GM21529 (cell line): ENCODE measurements at regions not wholly inside any gene's neighbourhood (a gene's known extent, or its start where the extent isn't known, plus 50 kb on each side); places are given as distances from the start of the nearest gene placed in this dataset.

ENCODE experiments used
- ATAC-seq: cut with Tn5 transposase; IDR thresholded peaks from one replicate; pipeline ENCODE4 v1.9.1; 2021; ENCODE audit not compliant: unreplicated experiment

DNA sequence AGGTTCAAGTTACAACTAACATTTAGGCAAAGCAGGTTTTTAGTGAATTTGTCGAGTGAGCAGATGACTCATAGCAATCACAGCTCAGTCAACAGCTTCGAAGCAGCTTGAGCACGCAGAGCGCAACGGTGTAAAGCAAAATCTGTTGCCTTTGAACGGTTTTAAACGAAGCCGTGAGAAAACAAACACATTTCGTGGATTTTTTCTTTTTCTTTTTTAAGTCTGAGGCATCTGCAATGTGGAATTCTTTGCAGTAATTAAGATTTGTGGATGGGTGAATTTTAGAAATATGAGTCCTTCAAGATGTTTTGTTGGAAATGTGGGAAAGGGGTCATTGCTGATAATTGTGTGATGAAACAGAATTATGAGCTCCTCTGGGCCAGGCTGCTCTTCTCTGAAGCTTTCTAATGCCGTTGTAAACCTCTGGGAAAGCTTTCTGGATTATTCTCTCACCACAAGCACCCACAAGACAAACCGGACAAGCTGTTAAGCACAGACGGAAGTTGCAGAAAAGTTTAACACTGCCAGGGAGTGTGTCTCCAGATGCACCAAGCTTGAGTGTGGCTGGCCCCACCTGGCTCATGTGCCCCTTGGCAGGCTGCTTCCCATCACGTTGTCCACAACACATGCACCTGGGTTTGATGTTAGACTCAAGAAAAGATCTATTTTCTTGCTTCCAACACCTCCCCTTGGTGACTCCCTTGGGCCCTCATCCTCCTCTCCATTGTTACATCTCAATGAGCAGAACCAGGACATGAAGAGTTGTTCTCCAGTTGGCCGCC, 224.7 kb downstream of the ACKR3 start:
- ATAC-seq, result no peak

DNA sequence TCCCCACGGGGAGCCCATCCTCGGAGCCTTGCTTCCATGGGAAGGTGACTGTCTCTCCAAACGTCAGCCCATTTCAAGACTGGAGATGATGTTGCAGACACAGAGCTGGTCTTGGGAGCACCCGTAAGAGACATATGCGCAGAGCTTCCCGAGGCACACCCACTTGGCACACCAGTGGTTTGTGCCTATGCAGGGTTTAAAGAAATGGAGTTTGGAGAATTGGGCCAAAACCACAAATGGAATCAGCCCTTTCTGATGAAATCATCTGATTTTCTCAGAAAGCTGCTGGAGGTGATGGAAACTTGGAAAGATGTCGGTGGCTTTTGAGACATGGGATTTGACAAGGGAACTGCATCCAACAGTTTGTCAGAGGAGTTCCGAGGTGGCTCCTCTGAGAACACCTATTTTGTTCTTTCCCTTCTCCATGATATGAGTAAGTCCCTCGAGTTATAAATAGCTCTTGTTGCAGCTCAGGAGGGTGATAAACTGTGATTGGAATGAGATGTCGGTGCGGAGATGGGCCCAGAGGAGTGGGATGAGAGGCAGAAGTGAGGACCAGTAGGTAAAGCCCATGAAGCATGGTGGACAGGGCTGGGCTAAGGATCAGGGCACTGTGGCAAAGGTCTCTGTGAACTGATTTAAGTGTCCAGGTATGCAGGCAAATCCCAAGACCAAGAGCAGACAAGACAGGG, 225.7 kb downstream of the ACKR3 start:
- no peak for ATAC-seq

DNA sequence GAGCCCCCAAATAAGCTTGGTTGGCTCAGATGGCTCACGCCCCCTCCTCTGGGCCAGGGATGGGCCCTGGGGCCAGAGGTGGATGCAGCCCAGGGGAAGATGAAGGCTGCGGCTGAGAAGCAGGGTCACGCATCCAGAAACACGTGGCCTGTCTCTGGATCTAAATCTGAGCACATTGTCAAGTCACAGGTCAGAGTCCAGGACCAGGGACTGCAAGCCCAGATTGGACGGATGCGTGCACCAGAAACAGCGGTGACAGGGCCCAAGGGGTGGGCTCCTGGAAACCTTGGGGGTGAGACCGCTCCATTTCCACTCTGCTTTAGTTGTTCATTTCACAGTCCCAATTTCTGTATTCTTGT, 226.2 kb downstream of the ACKR3 start:
- no peak for ATAC-seq

DNA sequence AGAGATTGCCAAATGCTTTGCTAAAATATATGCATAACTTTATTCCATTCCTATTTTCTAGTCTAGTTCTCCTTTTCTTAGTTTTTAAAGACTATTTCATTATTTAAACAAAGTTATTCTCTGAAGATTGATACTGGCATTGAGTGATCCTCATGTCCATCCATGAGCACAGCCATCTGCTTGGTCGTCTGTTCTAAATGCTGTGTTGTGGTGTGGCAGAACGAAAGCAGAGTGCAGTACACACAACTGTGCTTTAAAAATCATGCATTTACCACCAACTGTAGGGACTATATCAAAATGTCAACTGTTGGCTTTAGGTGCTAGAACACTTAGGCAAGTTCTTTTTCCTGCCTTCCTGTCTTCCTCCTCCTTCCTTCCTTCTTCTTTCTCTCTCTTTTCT, 226.6 kb downstream of the ACKR3 start:
- no peak for ATAC-seq

DNA sequence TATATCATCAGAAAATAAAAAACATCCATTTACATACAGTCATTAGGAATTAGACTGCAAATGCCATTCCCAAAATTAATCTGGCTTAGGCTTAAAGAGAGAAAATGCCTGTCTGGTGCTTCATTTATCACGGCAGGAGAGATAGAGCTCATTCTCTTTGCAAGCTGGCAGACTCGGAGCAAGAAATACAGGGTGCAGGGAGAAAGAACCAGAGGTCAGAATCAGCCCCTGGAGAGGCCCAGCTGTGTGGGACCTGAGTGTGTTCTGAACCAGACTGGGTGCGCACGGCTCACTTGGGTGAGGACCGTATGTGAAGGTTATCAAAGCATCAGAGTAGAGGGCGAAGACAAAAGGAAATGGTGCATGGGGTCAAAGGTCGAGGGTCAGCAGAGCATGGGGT, 227.8 kb downstream of the ACKR3 start:
- no peak for ATAC-seq

DNA sequence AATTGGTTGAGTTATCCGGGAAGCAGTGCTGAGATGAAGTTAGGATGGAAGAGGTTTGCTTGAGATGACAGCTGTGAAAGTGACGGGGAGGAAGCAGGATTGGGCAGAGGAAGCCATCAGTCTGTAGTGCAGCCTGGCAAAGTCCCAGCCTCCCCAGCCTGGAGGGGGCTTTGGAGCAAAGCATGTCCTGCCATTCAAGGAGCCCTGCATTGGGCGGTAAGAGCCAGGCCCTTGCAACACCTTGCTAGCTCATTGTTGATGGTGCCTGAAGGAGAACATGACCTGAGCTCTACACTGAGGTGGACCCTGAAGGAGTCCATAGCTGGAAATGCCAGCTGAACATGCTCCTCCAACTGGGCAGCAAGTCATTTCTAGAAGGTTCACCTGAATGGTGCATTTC, 228.9 kb downstream of the ACKR3 start:
- ATAC-seq, result no peak

DNA sequence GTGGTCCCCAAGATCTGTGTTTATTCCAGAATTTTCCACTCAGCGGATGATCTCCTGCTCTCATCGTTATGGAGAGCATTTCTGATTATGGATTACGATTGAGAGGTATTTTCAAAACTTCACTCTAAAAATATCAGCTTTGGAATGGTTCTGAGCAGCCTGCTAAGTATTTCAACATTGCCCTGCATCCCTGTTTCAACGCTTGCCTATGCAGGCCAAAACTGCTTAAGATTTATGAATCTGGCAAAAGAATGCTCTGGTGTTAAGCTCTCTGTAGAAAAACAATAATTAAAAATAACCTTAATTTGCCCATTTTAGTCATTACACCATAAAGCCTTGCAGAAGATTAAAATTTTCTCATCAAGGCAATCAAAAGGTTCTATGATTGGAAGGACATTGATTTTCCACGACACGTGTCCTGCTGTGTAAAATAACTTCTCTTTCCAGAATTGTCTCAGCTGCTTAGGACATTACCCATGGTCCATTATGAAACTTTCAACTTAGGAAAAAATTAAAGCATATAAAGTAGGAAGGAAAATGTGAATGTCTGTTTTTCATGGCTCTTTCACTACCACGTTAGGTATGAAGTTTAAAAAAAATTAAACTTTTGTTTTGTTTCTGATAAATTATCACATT, 229.9 kb downstream of the ACKR3 start:
- no peak for ATAC-seq

DNA sequence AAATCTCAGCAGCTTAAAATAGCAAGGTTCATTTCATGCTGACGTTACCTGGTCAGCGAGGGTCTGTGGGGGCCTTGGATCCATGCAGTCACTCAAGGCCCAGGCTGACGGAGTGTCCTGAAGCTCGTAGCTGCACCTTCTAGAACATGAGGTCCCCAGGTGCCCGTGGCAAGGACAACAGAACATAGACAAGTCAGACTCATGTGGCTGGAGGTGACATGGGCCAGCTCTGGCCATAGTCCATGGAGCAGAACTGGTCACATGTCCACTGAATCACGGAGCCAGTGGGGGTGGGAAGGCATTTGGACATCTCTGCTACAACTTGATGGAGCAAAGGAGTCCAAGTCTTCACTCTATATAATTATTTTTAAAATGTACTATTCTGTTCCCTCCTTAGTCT, 233.2 kb downstream of the ACKR3 start:
- ATAC-seq, result no peak

DNA sequence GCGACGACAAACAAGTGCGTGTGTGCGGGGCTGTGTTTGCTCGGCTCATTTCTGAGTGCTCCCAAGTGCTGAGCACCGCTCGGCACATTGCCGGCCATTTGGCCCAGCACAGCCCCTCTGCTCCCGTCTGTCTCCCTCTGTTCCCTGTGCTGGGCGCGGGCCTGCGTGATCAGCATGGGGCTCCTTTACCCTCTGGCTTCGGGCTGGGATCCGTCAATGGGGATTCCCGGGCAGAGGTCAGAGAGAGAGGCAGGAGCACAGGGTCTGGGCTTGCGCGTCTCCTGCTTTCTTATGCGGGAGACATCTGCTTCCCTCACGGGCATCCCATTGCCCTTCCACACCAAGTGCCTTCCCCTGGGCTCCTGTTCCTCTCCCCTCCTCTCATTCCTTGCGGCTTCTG, 234.0 kb downstream of the ACKR3 start:
- no peak for ATAC-seq

DNA sequence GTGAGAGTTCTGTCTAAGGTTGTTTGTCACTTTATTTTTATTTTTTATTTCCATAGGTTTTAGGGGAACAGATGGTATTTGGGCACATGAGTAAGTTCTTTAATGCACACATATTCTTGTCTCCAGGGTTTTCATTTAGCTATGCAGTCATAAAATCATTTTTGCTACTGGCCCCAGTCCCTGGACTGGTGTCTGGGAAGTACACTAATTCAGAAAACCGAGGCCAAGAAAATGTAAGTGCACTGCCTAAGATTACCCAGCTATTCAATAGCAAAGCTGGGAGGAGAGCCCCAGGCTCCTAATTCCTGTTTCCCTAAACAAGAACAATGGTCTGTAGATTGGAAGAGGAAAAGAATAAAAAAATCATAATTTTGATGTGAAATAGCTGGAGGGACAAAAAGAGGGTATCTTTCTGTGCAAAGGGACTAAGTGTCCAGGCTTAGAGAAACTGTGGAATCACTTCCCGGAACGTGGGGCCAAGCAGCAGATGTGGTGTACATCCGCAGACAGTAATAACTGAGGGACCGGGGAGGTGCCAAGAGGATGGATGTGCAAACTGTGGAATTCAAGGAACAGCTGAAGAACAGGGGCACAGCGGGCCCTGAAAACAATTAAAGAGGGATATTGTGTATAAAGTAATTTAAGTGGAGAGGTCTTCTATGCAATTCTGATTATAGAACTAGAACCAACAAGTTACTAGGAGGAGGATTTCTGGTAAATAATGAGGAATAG, 236.3 kb downstream of the ACKR3 start:
- ATAC-seq, result no peak

DNA sequence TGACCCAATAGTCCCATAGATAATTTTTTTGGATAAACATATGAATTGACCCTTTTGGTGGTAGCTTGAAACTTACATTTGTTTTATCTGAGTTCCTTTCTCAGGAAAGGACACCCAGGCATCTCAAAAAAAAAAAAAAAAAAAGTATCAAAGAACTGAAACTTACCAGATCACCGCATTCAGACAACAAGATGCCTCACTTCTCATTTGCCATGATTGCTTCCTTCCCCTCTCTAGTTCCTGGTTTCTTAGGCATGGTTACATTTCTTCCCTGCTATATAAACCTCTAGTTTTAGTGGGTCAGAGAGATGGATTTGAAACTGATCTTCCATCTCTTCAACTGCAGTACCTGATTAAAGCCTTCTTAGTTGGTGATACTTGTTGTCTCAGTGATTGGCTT, 240.1 kb downstream of the ACKR3 start:
- no peak for ATAC-seq

DNA sequence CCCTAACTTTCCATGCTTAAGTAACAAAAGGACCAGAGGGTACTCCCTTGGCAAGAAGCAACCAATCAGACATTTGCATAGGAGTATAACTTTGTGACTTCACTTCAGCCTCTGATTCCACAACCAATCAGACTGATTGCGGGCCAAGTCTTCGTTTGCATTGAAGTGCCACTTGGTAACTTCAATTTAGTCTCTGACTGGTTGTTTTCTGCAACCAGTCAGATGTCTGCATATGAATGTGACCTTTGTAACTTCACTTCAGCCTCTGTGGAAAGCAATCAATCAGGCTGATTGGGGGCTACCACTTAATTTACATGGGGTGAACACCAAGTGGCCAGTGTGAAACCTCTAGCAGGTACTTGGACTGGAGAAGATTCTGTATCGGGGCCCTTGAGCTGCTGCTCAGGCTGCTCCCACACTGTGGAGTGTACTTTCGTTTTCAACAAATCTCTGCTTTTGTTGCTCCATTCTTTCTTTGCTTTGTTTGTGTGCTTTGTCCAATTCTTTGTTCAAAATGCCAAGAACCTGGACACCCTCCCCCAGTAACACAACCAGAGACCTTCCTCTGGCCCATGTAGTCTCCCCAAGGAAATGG, 241.5 kb downstream of the ACKR3 start:
- ATAC-seq, result no peak

DNA sequence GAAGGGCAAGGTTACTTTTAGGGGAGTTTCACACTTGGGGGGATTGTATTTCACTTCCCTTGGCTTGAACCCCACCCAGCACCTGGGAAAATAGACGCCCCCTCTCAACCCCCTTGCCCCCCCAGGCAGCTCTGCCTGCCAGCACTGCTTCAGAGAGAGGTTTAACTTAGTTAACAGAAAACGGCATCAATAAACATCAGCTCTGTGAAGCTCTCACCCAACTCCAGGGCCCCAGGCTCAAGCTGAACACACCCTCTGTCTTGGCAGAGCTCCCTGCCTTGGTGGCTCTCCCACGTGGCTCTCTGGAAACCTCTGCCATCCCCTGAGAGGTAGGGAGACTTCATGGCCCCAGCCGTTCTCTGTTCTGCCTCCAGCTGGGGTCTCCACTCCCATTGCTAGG, 244.1 kb downstream of the ACKR3 start:
- no peak for ATAC-seq

DNA sequence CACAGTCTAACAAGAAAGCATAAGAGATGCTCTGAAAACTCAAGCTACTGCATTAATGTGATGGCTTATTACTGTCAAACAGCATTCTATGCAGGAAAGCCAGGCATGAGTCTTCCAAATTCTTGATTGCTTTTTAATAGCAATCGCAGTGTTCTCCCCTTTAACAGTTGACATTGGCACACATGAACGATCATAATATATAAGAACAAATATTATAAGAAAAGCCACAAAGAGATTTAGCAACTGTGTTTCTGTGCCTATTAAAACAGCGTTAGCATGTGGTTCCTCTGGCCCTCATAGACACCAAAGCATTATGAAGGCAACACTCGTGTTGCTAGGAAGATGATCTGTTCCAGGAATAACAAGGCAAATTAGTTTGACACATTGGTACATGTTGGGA, 245.0 kb downstream of the ACKR3 start:
- no peak for ATAC-seq

DNA sequence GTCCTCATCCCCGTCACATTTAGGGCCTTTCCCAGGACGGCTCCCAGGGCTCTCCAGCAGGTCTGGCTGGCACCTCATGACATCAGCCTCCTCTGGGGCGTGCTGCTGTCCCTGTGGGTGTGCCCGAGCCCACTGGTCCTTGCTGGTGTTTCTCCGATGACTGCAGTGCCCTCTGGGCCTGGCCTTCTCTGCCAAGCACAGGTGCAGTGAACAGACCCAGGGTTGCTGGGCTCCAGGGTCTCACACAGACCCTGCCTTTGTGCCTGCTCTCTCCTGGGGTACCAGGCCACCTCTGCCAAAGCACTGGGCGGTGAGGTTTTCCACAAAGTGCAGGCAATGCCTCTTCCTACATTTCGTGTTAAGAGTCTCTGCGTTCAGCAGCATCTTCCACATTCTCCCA, 246.1 kb downstream of the ACKR3 start:
- no peak for ATAC-seq

DNA sequence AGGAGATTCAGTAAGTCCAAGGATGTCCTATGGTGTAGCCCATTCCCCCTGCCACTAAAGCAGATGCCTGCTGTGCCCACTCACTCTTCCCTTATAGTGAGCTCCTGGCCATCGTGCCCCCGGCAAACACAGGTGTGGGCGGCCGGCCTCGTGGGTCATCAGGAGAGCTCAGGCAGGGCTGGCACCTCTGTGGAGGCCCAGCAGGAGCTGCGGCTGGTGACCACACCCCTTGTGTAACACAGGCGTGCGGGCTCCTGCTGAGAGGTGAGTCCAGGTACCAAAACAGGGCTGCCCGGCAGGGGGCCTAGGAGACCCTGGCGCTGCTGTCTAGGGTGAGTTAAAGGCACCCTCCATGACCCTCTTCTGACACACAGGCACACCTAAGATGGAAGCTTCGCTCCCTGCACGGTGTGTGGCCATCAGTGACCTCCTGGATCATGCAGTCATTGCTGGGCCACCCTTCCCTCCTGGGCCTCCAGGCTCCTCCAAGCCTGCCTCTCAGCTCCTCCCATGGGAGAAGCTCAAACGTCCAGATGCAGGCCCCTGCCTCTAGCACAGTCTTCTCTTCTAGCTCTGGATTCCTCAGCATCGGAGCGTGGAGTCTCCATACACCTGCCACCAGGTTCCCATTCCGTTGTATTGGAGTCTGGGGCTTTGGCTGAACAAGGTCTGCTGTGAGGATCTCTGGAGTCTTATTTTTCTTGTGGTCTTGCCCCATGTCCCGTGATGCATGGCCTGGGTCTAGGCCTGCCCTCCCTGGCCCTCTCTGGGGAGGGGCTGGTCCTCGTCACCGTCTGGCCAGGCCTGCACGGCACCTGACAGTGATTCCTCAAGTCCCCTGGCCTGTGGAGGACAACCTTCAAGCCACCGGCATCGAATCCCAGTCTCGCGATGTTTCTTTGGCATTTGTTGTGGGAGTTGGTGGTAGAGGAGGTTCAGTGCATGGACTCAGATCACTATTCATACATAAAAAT, 246.9 kb downstream of the ACKR3 start:
- no peak for ATAC-seq

DNA sequence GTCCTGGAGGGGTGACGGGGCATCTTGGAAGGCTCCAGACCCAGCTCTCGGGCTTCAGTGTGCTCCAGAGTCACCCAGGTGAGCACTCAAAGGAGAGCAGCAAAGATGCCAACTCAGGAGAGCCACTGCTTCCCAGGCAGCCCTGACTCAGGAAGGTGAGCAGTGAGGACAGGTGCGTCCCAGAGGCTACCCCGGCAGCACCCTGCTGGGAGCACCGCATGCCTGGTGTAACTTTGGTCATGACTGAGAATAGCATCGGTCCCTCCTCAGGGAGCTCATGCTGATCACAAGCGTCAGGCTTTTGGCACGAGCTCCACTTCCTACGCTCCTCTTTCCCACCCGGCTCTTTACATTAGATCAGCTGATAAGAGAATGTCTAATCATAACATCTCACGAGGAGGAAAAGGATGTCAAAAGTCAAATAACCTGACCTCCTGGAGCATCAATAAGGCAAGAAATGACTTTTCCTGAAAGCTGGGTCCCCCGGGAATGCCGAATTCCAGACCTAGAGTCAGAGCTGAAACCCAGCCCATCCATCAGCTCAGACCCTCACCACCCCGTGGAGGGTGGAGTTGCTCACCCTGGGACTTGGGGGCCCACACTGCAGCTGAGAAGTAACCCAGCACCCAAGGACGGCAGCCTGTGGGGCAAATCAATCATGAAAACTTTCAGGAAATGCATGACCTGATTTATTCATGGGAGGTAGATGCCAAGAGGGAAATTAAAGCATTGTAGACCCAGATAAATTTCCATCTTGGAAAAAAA, 248.8 kb downstream of the ACKR3 start:
- ATAC-seq, result no peak

DNA sequence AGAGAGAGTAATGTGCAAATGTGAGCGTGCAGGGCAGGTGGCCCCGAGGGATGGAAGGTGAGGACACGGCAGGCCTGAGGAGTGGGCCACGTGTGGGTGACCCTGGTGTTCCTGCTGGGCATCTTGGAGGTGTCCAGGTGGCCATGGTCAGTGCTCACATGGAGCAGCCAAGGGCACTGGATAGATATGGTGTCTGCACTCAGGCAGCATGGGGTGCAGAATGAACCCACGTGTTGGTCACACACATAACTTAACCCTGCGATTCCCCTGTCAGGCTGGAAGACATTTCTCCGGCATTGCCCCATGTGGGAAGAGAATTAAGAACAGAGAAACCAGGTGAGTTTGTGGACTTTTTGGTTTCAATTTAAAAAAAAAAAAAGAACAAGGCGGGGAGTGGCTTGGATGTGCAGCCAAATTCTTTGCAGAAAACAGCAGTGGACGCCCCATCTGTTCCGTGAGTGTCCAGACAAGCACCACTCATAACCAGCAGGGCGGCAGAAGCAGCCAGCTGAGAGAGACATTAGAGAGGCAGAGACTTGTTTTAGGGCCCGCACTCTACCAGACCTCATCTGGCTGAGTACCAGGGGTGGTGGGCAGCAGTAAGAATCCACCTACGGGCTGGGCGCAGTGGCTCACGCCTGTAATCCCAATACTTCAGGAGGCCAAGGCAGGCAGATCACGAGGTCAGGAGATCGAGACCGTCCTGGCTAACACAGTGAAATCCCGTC, 249.8 kb downstream of the ACKR3 start:
- ATAC-seq, result no peak
